Right forelimb (tissue), 1 donor: ENCODE measurements at regions not wholly inside any gene's neighbourhood (a gene's known extent, or its start where the extent isn't known, plus 50 kb on each side); places are given as distances from the start of the nearest gene placed in this dataset.
"Not testable (repeated sequence)": the region's sequence is repeated elsewhere in the genome, so short reads cannot be mapped to it uniquely, and the experiment has no call there.

Experiments
- DNase-seq: peaks from one replicate; pipeline ENCODE4 v3.0.0-alpha.2; 2018

- no peak for DNase-seq
Measured at GRCh38 chr13:50460358-50460757, 383.1 kb downstream of the DLEU7 start.

GRCh38 chr13:50461189-50461588 lies 382.3 kb downstream of the DLEU7 start:
- DNase-seq, result no peak

- DNase-seq, result no peak
Measured at GRCh38 chr13:50463719-50464118, 379.8 kb downstream of the DLEU7 start.

- no peak for DNase-seq
Measured at GRCh38 chr13:50464349-50465251, 378.9 kb downstream of the DLEU7 start.

- no peak for DNase-seq
Measured at GRCh38 chr13:50466456-50466855, 377.0 kb downstream of the DLEU7 start.

- DNase-seq, result peak; percentile 59
Measured at GRCh38 chr13:50467156-50468110, 376.1 kb downstream of the DLEU7 start.

GRCh38 chr13:50468849-50469669 lies 374.4 kb downstream of the DLEU7 start:
- no peak for DNase-seq

GRCh38 chr13:50473050-50473449 lies 370.4 kb downstream of the DLEU7 start:
- not testable (repeated sequence) for DNase-seq

GRCh38 chr13:50474088-50474662 lies 369.3 kb downstream of the DLEU7 start:
- no peak for DNase-seq

GRCh38 chr13:50476577-50477285 lies 366.8 kb downstream of the DLEU7 start:
- no peak for DNase-seq

GRCh38 chr13:50481936-50482335 lies 361.6 kb downstream of the DLEU7 start:
- no peak for DNase-seq

- no peak for DNase-seq
Measured at GRCh38 chr13:50483416-50483815, 360.1 kb downstream of the DLEU7 start.

GRCh38 chr13:50484472-50485113 lies 358.9 kb downstream of the DLEU7 start:
- DNase-seq, result no peak

- no peak for DNase-seq
Measured at GRCh38 chr13:50485979-50486935, 357.2 kb downstream of the DLEU7 start.

GRCh38 chr13:50493683-50494082 lies 349.8 kb downstream of the DLEU7 start:
- DNase-seq, result no peak

- DNase-seq, result no peak
Measured at GRCh38 chr13:50494138-50494537, 349.4 kb downstream of the DLEU7 start.

- not testable (repeated sequence) for DNase-seq
Measured at GRCh38 chr13:50503212-50503611, 340.3 kb downstream of the DLEU7 start.

- no peak for DNase-seq
Measured at GRCh38 chr13:50509167-50509566, 334.3 kb downstream of the DLEU7 start.

- DNase-seq, result no peak
Measured at GRCh38 chr13:50509771-50510441, 333.6 kb downstream of the DLEU7 start.
